ENCODE measurements at regions not wholly inside any gene's neighbourhood (a gene's known extent, or its start where the extent isn't known, plus 50 kb on each side); places are given as distances from the start of the nearest gene placed in this dataset.

- TF ChIP-seq POLR2A (IDR thresholded peaks at IDR 0.05) (no peak), CTCF (IDR thresholded peaks at IDR 0.05) (no peak)
Measured at GRCh38 chr13:62418872-62419271, 1003.2 kb upstream of the PCDH20 start.
